Testis (tissue), 2 donors: ENCODE measurements at regions not wholly inside any gene's neighbourhood (a gene's known extent, or its start where the extent isn't known, plus 50 kb on each side); places are given as distances from the start of the nearest gene placed in this dataset.

Experiments used
- DNase-seq: peaks from one replicate; pipeline ENCODE4 v3.0.0-alpha.2; 2019
- H3K27ac ChIP-seq, 2 donors: fragments of 200-600 bp; sonication (generic); one replicate each; pipeline ENCODE4 v1.5.1; 2019
- H3K27me3 ChIP-seq: fragments of 200-600 bp; sonication (generic); one replicate; pipeline ENCODE4 v1.5.1; 2019
- H3K36me3 ChIP-seq: fragments of 200-600 bp; sonication (generic); one replicate; pipeline ENCODE4 v1.5.1; 2017; ENCODE audit warnings: low read depth; ENCODE audit errors: missing control alignments
- H3K4me1 ChIP-seq: fragments of 200-600 bp; sonication (generic); one replicate; pipeline ENCODE4 v1.5.1; 2019
- H3K4me3 ChIP-seq, 2 donors: fragments of 200-600 bp; sonication (generic); one replicate each; pipeline ENCODE4 v1.5.1; 2017 to 2019
- H3K9me3 ChIP-seq: fragments of 200-600 bp; sonication (generic); one replicate; pipeline ENCODE4 v1.5.1; 2017
- POLR2A ChIP-seq: fragments of 450-650 bp; IDR thresholded peaks from one replicate; pipeline ENCODE4 v1.6.1; 2017; ENCODE audit warnings: antibody characterized with exemption, mild to moderate bottlenecking, moderate library complexity
- WGBS, 2 donors: methylation state at CpG; one replicate each; pipeline ENCODE4 v1.1.5; 2018; 5-methylcytosine and 5-hydroxymethylcytosine counted together
- intact Hi-C: fragments of 100-400 bp; cut with DNase I; formaldehyde crosslinking; loops from one replicate; pipeline ENCODE4 v1.15.1; 2023; ENCODE audit warnings: low total_unique reads
- TF ChIP-seq, protein P1 (sequence below), 3 experiments: fragments of 450-650 bp in 2 of 3; fragments of 200-600 bp in 1 of 3; sonication (generic) in 1 of 3; IDR thresholded peaks; one replicate each; pipeline ENCODE4 v1.5.1; 2016 to 2019; ENCODE audit warnings: antibody characterized with exemption in 3 of 3, mild to moderate bottlenecking in 2 of 3, moderate library complexity in 1 of 3

GRCh38 chr15:59825901-59826300 lies 136.8 kb upstream of the BNIP2 start:
- intact Hi-C loops: no loop called here
- DNase-seq: no peak
- no peaks in the 10 kb centered on the region for H3K9me3 ChIP-seq

GRCh38 chr15:59821286-59821685 lies 132.2 kb upstream of the BNIP2 start:
- no peak overlapping the region for H3K27ac ChIP-seq
- intact Hi-C loops: no loop called here
- TF ChIP-seq, protein P1, sequence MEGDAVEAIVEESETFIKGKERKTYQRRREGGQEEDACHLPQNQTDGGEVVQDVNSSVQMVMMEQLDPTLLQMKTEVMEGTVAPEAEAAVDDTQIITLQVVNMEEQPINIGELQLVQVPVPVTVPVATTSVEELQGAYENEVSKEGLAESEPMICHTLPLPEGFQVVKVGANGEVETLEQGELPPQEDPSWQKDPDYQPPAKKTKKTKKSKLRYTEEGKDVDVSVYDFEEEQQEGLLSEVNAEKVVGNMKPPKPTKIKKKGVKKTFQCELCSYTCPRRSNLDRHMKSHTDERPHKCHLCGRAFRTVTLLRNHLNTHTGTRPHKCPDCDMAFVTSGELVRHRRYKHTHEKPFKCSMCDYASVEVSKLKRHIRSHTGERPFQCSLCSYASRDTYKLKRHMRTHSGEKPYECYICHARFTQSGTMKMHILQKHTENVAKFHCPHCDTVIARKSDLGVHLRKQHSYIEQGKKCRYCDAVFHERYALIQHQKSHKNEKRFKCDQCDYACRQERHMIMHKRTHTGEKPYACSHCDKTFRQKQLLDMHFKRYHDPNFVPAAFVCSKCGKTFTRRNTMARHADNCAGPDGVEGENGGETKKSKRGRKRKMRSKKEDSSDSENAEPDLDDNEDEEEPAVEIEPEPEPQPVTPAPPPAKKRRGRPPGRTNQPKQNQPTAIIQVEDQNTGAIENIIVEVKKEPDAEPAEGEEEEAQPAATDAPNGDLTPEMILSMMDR (IDR thresholded peaks at IDR 0.05): no peak
- no peak for TF ChIP-seq POLR2A
- no peak for DNase-seq
- H3K27me3 ChIP-seq: no peaks in the 10 kb centered on the region
- no peaks in the 10 kb centered on the region for H3K4me1 ChIP-seq
- H3K36me3 ChIP-seq: no peaks in the 10 kb centered on the region
- H3K9me3 ChIP-seq: no peaks in the 10 kb centered on the region
- H3K4me3 ChIP-seq: no peak overlapping the region
- WGBS, 2 donors: 77 to 88% methylated on average over 1 of the region's 1 CpG

More at GRCh38 chr15:59825901-59826300, 136.8 kb upstream of the BNIP2 start:
- H3K27me3 ChIP-seq: no peaks in the 10 kb centered on the region
- TF ChIP-seq, protein P1 (IDR thresholded peaks at IDR 0.05): no peak
- no peak for TF ChIP-seq POLR2A
- 37 to 48% methylated on average over 7 of the region's 7 CpGs for WGBS, 2 donors
- H3K36me3 ChIP-seq: no peaks in the 10 kb centered on the region
- no peak overlapping the region for H3K4me3 ChIP-seq
- no peak overlapping the region for H3K27ac ChIP-seq
- H3K4me1 ChIP-seq: no peaks in the 10 kb centered on the region

- no peak for TF ChIP-seq POLR2A
- TF ChIP-seq, protein P1 (IDR thresholded peaks at IDR 0.05): no peak
- no peaks in the 10 kb centered on the region for H3K27me3 ChIP-seq
- intact Hi-C loops: no loop called here
- no peak overlapping the region for H3K4me3 ChIP-seq
- no peak overlapping the region for H3K27ac ChIP-seq
- no peak for DNase-seq
- H3K9me3 ChIP-seq: no peaks in the 10 kb centered on the region
- 51 to 57% methylated on average over 4 of the region's 4 CpGs for WGBS, 2 donors
- H3K36me3 ChIP-seq: no peaks in the 10 kb centered on the region
- H3K4me1 ChIP-seq: no peaks in the 10 kb centered on the region
Observed at GRCh38 chr15:59819092-59819491, 130.0 kb upstream of the BNIP2 start.

GRCh38 chr15:59818336-59818735 lies 129.2 kb upstream of the BNIP2 start:
- TF ChIP-seq, protein P1 (IDR thresholded peaks at IDR 0.05): no peak
- TF ChIP-seq POLR2A: no peak
- Histone ChIP-seq H3K4me3 (no peak overlapping the region), H3K27me3 (no peaks in the 10 kb centered on the region), H3K27ac (no peak overlapping the region), H3K4me1 (no peaks in the 10 kb centered on the region), H3K9me3 (no peaks in the 10 kb centered on the region), H3K36me3 (no peaks in the 10 kb centered on the region)
- no peak for DNase-seq
- 59 to 61% methylated on average over 6 of the region's 6 CpGs for WGBS, 2 donors
- intact Hi-C loops: no loop called here

DNA sequence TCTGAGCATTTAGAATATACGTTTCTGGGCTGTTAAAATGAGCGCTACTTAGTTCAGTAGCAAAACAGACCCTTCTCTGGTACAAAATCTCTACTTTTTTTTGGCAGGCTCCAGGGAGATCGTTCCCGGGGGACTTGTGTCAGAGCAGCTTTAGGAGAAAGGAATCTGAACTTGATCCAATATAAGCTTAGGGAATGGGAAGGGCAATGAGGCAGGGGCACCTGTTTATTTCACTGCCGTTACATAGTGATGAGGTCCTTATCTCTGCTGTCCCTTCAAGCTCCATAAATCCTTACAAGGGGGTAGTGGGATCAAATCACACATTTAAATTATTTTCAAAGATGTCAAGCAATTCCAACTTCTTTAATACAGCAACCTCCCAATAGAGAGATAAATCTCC lies 128.7 kb upstream of the BNIP2 start:
- TF ChIP-seq POLR2A: no peak
- Histone ChIP-seq H3K27me3 (no peaks in the 10 kb centered on the region), H3K27ac (no peak overlapping the region), H3K36me3 (no peaks in the 10 kb centered on the region), H3K9me3 (no peaks in the 10 kb centered on the region), H3K4me3 (no peak overlapping the region), H3K4me1 (peaks cover 2% of the 10 kb centered on the region)
- no peak for DNase-seq
- intact Hi-C loops: no loop called here
- 60 to 70% methylated on average over 5 of the region's 5 CpGs for WGBS, 2 donors
